ENCODE measurements at regions not wholly inside any gene's neighbourhood (a gene's known extent, or its start where the extent isn't known, plus 50 kb on each side); places are given as distances from the start of the nearest gene placed in this dataset.

DNA sequence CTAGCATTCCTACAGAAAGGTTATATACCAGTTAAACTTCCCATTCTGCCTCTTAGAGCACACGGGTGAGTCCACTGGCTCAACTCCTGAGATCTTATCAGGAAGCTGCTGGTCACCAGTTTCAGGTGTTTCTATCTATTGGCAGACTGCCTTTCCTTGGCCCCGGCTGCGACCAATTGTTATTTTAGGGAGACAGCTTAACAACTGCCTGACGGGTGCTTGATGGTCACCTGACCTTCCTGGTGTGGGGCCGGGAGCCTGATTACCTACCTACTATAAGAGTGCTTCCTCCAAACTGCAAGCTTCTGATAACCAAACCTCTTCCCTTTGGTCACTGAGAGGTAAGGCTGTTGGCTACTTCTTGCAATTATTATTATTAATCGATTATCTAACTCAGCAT, 122.1 kb upstream of the XIRP2 start:
- CTCF ChIA-PET, result no interaction called here
- no TSS peak for BruUV-seq (replicated peaks)

DNA sequence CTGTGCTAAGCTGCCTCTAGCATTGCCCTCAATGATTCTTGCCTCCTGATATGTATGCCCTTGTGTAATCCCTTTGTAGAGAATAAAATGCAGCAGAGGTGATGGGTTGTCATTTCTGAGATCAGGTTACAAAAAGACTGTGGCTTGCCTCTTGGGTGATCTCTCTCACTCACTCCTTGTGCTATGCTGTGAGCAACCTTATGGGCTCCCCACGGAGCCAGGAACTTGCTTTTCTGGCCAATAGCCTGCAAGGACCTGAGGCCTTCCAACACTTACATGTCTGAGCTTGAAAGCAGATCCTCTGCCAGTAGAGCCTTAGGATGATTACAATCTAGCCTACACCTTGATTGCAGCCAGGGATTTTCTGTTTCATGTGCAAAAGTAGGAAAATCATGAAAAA, 123.1 kb upstream of the XIRP2 start:
- BruUV-seq (replicated peaks), result no TSS peak
- Histone ChIP-seq H3K27me3 (ENCODE audit: insufficient read depth, low read length) (no peaks in the 10 kb centered on the region), H3K9ac (ENCODE audit: low read length) (no peak overlapping the region), H2AFZ (ENCODE audit: low read depth, low read length, poor library complexity, severe bottlenecking) (no peak overlapping the region), H3K4me3 (replicated peaks in 1 of 2; ENCODE audit: low read depth in 1 of 2, low read length in 2 of 2) (no peak overlapping the region), H3K4me2 (ENCODE audit: low read length) (no peak overlapping the region), H3K36me3 (ENCODE audit: control insufficient read depth in 1 of 2, insufficient read depth in 2 of 2, low read length in 2 of 2) (no peaks in the 10 kb centered on the region), H3K79me2 (ENCODE audit: insufficient read depth, low read length) (no peaks in the 10 kb centered on the region), H3K9me3 (ENCODE audit: control insufficient read depth in 1 of 2, insufficient read depth in 1 of 2, low read depth in 1 of 2, low read length in 2 of 2) (peaks cover 0 to 7% of the 10 kb centered on the region in 2 experiments; a peak in 2 of 4 replicates), H3K27ac (ENCODE audit: low read depth, low read length) (no peak overlapping the region), H3K9me2 (ENCODE audit: insufficient read depth) (no peaks in the 10 kb centered on the region), H4K20me1 (ENCODE audit: insufficient read depth) (no peaks in the 10 kb centered on the region), H3K4me1 (ENCODE audit: control insufficient read depth in 1 of 2, insufficient read depth in 2 of 2, low read length in 2 of 2) (no peaks in the 10 kb centered on the region)
- no peak for DNase-seq (ENCODE audit: low read depth, low spot score)
- RAD21 ChIA-PET (ENCODE audit: low non-redundant PET in 1 of 2, low total read pairs in 2 of 2, uncharacterized antibody in 2 of 2, unreplicated experiment in 2 of 2), result no interaction called here
- POLR2A ChIA-PET, result no interaction called here
- intact Hi-C loops (cut with micrococcal nuclease), result no loop called here
- no peak for ATAC-seq
- CTCF ChIA-PET, result no interaction called here
- no peak for TF ChIP-seq EGR1 (IDR thresholded peaks at IDR 0.05; ENCODE audit: low read depth)
- no peak for TF ChIP-seq SRF (IDR thresholded peaks at IDR 0.05; ENCODE audit: low read depth)
- no peak for TF ChIP-seq ELF1 (IDR thresholded peaks at IDR 0.05; ENCODE audit: borderline replicate concordance, low read depth)
- no peak for TF ChIP-seq POLR2A (IDR thresholded peaks at IDR 0.05; ENCODE audit: borderline replicate concordance, extremely low read depth, insufficient read depth, insufficient read length)
- TF ChIP-seq, protein P1, sequence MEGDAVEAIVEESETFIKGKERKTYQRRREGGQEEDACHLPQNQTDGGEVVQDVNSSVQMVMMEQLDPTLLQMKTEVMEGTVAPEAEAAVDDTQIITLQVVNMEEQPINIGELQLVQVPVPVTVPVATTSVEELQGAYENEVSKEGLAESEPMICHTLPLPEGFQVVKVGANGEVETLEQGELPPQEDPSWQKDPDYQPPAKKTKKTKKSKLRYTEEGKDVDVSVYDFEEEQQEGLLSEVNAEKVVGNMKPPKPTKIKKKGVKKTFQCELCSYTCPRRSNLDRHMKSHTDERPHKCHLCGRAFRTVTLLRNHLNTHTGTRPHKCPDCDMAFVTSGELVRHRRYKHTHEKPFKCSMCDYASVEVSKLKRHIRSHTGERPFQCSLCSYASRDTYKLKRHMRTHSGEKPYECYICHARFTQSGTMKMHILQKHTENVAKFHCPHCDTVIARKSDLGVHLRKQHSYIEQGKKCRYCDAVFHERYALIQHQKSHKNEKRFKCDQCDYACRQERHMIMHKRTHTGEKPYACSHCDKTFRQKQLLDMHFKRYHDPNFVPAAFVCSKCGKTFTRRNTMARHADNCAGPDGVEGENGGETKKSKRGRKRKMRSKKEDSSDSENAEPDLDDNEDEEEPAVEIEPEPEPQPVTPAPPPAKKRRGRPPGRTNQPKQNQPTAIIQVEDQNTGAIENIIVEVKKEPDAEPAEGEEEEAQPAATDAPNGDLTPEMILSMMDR (IDR thresholded peaks at IDR 0.05 in 2 of 3, conservative IDR thresholded peaks at IDR 0.05 in 1 of 3; ENCODE audit: borderline replicate concordance in 1 of 3, insufficient read depth in 1 of 3, low read depth in 2 of 3, low read length in 2 of 3), result no peak
- TF ChIP-seq, protein P2, sequence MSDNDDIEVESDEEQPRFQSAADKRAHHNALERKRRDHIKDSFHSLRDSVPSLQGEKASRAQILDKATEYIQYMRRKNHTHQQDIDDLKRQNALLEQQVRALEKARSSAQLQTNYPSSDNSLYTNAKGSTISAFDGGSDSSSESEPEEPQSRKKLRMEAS (IDR thresholded peaks at IDR 0.05), result no peak
- TF ChIP-seq TCF7L2 (IDR thresholded peaks at IDR 0.05; ENCODE audit: borderline replicate concordance, extremely low read depth, insufficient read depth, insufficient read length), result no peak
- TF ChIP-seq JUND (IDR thresholded peaks at IDR 0.05), result no peak
- TF ChIP-seq ZNF274 (IDR thresholded peaks at IDR 0.05; ENCODE audit: low read depth, low read length), result no peak
- no peak for TF ChIP-seq SIN3A (IDR thresholded peaks at IDR 0.05; ENCODE audit: low read depth)
- TF ChIP-seq CBX3 (IDR thresholded peaks at IDR 0.05; ENCODE audit: low read depth), result no peak
- TF ChIP-seq FOSL1 (IDR thresholded peaks at IDR 0.05; ENCODE audit: low read depth), result no peak

More for the DNA sequence above, 122.1 kb upstream of the XIRP2 start:
- Histone ChIP-seq H2AFZ (ENCODE audit: low read depth, low read length, poor library complexity, severe bottlenecking) (no peak overlapping the region), H3K9me3 (ENCODE audit: control insufficient read depth in 1 of 2, insufficient read depth in 1 of 2, low read depth in 1 of 2, low read length in 2 of 2) (peaks cover 0 to 7% of the 10 kb centered on the region in 2 experiments; a peak in 2 of 4 replicates), H3K27ac (ENCODE audit: low read depth, low read length) (no peak overlapping the region), H3K4me3 (replicated peaks in 1 of 2; ENCODE audit: low read depth in 1 of 2, low read length in 2 of 2) (no peak overlapping the region), H3K36me3 (ENCODE audit: control insufficient read depth in 1 of 2, insufficient read depth in 2 of 2, low read length in 2 of 2) (no peaks in the 10 kb centered on the region), H3K27me3 (ENCODE audit: insufficient read depth, low read length) (no peaks in the 10 kb centered on the region), H3K4me2 (ENCODE audit: low read length) (no peak overlapping the region), H3K4me1 (ENCODE audit: control insufficient read depth in 1 of 2, insufficient read depth in 2 of 2, low read length in 2 of 2) (no peaks in the 10 kb centered on the region), H3K9ac (ENCODE audit: low read length) (no peak overlapping the region), H3K79me2 (ENCODE audit: insufficient read depth, low read length) (no peaks in the 10 kb centered on the region), H3K9me2 (ENCODE audit: insufficient read depth) (no peaks in the 10 kb centered on the region), H4K20me1 (ENCODE audit: insufficient read depth) (no peaks in the 10 kb centered on the region)
- intact Hi-C loops (cut with micrococcal nuclease), result no loop called here
- ChIA-PET POLR2A (no interaction called here), RAD21 (ENCODE audit: low non-redundant PET in 1 of 2, low total read pairs in 2 of 2, uncharacterized antibody in 2 of 2, unreplicated experiment in 2 of 2) (no interaction called here)
- no peak for TF ChIP-seq POLR2AphosphoS5 (IDR thresholded peaks at IDR 0.05; ENCODE audit: low read depth, low read length)
- no peak for TF ChIP-seq EZH2 (IDR thresholded peaks at IDR 0.05)
- no peak for TF ChIP-seq POLR2A (IDR thresholded peaks at IDR 0.05; ENCODE audit: borderline replicate concordance, extremely low read depth, insufficient read depth, insufficient read length)
- TF ChIP-seq SP1 (IDR thresholded peaks at IDR 0.05; ENCODE audit: low read depth), result no peak
- no peak for TF ChIP-seq RAD21 (IDR thresholded peaks at IDR 0.05; ENCODE audit: low read depth)
- TF ChIP-seq, protein P3, sequence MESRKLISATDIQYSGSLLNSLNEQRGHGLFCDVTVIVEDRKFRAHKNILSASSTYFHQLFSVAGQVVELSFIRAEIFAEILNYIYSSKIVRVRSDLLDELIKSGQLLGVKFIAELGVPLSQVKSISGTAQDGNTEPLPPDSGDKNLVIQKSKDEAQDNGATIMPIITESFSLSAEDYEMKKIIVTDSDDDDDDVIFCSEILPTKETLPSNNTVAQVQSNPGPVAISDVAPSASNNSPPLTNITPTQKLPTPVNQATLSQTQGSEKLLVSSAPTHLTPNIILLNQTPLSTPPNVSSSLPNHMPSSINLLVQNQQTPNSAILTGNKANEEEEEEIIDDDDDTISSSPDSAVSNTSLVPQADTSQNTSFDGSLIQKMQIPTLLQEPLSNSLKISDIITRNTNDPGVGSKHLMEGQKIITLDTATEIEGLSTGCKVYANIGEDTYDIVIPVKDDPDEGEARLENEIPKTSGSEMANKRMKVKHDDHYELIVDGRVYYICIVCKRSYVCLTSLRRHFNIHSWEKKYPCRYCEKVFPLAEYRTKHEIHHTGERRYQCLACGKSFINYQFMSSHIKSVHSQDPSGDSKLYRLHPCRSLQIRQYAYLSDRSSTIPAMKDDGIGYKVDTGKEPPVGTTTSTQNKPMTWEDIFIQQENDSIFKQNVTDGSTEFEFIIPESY (IDR thresholded peaks at IDR 0.05; ENCODE audit: extremely low read depth, insufficient replicate concordance, low read length), result no peak
- no peak for TF ChIP-seq JUND (IDR thresholded peaks at IDR 0.05)
- TF ChIP-seq CBX3 (IDR thresholded peaks at IDR 0.05; ENCODE audit: low read depth), result no peak
- no peak for TF ChIP-seq TCF7L2 (IDR thresholded peaks at IDR 0.05; ENCODE audit: borderline replicate concordance, extremely low read depth, insufficient read depth, insufficient read length)
- TF ChIP-seq EZH2phosphoT487 (IDR thresholded peaks at IDR 0.05; ENCODE audit: borderline replicate concordance), result no peak
- no peak for TF ChIP-seq CEBPB (IDR thresholded peaks at IDR 0.05; ENCODE audit: low read depth)
- TF ChIP-seq FOSL1 (IDR thresholded peaks at IDR 0.05; ENCODE audit: low read depth), result no peak
- TF ChIP-seq ZFX (IDR thresholded peaks at IDR 0.05), result no peak
- TF ChIP-seq EGR1 (IDR thresholded peaks at IDR 0.05; ENCODE audit: low read depth), result no peak
- no peak for ATAC-seq
- no peak for DNase-seq (ENCODE audit: low read depth, low spot score)
